Cardiac fibroblast (primary cell): ENCODE measurements at regions not wholly inside any gene's neighbourhood (a gene's known extent, or its start where the extent isn't known, plus 50 kb on each side); places are given as distances from the start of the nearest gene placed in this dataset.

Source experiments
- DNase-seq, 2 donors: peaks; one replicate each; pipeline versions ENCODE4 v3.0.0 to v3.0.0-alpha.2; 2010; ENCODE audit warnings: low read depth in 2 of 2
- H3K4me3 ChIP-seq, 2 donors: replicated peaks in 1 of 2; 1 replicate in 1 of 2; 2 replicates in 1 of 2; pipeline ENCODE4 v1.5.1; 2011; ENCODE audit warnings: low read depth in 2 of 2, low read length in 2 of 2, mild to moderate bottlenecking in 2 of 2, moderate library complexity in 1 of 2
- CTCF ChIP-seq: IDR thresholded peaks from one replicate; pipeline ENCODE4 v1.5.1; 2011; ENCODE audit warnings: low read depth, mild to moderate bottlenecking, low read length, inconsistent platforms

- no peak for TF ChIP-seq CTCF
- H3K4me3 ChIP-seq = no peak overlapping the region
- DNase-seq = no peak
These were observed 213.6 kb upstream of the DPP6 start for GRCh38 chr7:153838591-153838990.

GRCh38 chr7:153840861-153841260 is 211.3 kb upstream of the DPP6 start:
- no peak for TF ChIP-seq CTCF
- DNase-seq = no peak
- no peak overlapping the region for H3K4me3 ChIP-seq

GRCh38 chr7:153847828-153848227 is 204.4 kb upstream of the DPP6 start:
- no peak for DNase-seq
- no peak for TF ChIP-seq CTCF
- no peak overlapping the region for H3K4me3 ChIP-seq

- TF ChIP-seq CTCF = no peak
- no peak for DNase-seq
- no peak overlapping the region for H3K4me3 ChIP-seq
These were observed 199.9 kb upstream of the DPP6 start for GRCh38 chr7:153852261-153852660.

GRCh38 chr7:153858355-153858754 is 193.8 kb upstream of the DPP6 start:
- DNase-seq = no peak

GRCh38 chr7:153859239-153859638 is 193.0 kb upstream of the DPP6 start:
- DNase-seq = no peak
- no peak for TF ChIP-seq CTCF
- H3K4me3 ChIP-seq = no peak overlapping the region

More at GRCh38 chr7:153858355-153858754, 193.8 kb upstream of the DPP6 start:
- H3K4me3 ChIP-seq = no peak overlapping the region
- TF ChIP-seq CTCF = no peak
